ENCODE measurements at regions not wholly inside any gene's neighbourhood (a gene's known extent, or its start where the extent isn't known, plus 50 kb on each side); places are given as distances from the start of the nearest gene placed in this dataset.

DNA sequence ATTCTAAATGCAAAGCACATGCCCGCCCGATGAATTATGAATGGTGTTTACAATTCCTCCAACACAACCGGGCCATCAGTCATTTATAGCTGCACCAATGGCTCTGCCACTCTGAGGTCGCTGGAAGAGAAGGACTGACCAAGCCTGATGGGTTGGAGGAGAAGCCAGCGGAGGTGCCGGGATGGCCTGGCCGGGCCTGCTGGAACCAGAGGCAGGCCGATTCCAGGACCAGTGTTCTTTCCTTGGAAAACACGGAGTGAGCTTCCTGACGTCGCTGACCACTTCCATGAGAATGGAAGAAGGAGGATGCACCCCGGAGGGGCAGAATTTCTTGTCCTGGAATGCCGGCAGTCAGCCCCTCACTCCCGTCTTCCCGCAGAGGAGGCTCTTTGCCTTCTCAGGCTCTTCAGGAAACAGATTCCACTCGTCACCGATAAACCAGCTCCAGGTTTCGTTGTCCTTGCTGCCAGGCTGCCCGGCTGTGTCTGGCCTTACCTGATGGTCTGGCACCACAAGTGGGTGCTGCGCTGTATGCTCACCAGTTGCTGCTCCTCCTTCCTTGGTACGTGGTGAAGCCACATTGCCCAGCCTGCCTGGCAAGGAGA is 358.5 kb upstream of the SFSWAP start:
- Histone ChIP-seq H3K9me3 (ENCODE audit: low read depth, low read length, poor library complexity, severe bottlenecking) (no peaks in the 10 kb centered on the region), H3K27ac (ENCODE audit: low read depth, low read length, poor library complexity, severe bottlenecking) (no peak overlapping the region), H3K36me3 (ENCODE audit: insufficient read depth, low read length, poor library complexity, severe bottlenecking) (no peaks in the 10 kb centered on the region), H3K4me1 (ENCODE audit: insufficient read depth, low read length, poor library complexity, severe bottlenecking) (no peaks in the 10 kb centered on the region), H3K27me3 (replicated peaks; ENCODE audit: insufficient read depth, low read depth, low read length, poor library complexity) (no peaks in the 10 kb centered on the region), H3K4me3 (ENCODE audit: low read depth, low read length, poor library complexity, severe bottlenecking) (no peak overlapping the region)
- ChIA-PET CTCF (interaction anchor here (0.6 kb wide), 1 partner anchor 44 kb away, joined by 7 read pairs; no protein-coding TSS in a partner anchor), POLR2A (ENCODE audit: low non-redundant PET) (no interaction called here)
- BruUV-seq (replicated peaks) = no TSS peak
- intact Hi-C loops (cut with micrococcal nuclease; ENCODE audit: unreplicated experiment) = no loop called here
- no peak for DNase-seq (ENCODE audit: low spot score)
- TF ChIP-seq EZH2 (IDR thresholded peaks at IDR 0.05; ENCODE audit: borderline replicate concordance, low read depth, low read length, poor library complexity, severe bottlenecking) = no peak
- TF ChIP-seq, protein P1, sequence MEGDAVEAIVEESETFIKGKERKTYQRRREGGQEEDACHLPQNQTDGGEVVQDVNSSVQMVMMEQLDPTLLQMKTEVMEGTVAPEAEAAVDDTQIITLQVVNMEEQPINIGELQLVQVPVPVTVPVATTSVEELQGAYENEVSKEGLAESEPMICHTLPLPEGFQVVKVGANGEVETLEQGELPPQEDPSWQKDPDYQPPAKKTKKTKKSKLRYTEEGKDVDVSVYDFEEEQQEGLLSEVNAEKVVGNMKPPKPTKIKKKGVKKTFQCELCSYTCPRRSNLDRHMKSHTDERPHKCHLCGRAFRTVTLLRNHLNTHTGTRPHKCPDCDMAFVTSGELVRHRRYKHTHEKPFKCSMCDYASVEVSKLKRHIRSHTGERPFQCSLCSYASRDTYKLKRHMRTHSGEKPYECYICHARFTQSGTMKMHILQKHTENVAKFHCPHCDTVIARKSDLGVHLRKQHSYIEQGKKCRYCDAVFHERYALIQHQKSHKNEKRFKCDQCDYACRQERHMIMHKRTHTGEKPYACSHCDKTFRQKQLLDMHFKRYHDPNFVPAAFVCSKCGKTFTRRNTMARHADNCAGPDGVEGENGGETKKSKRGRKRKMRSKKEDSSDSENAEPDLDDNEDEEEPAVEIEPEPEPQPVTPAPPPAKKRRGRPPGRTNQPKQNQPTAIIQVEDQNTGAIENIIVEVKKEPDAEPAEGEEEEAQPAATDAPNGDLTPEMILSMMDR (conservative IDR thresholded peaks at IDR 0.05; ENCODE audit: low read depth, low read length) = no peak

DNA sequence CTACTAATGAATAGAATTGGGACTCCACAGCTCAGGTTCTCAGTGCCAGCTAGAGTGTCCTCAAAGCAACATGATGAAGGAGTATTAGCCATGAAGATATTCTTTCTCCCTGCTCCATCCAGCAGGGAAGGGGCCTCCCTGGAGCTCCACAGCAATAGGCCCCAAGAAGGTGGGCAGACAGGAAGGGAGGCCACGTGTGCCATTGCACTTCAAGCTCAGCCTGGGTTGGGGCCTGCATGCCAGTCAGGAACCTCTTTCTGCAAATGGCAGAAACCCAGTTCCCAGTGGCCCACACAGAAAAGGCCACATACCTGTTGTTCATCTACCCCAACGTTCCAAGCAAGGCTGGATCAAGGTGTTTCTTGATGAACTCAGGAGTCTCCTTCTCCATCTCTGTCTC is 357.5 kb upstream of the SFSWAP start:
- TF ChIP-seq, protein P1 (conservative IDR thresholded peaks at IDR 0.05; ENCODE audit: low read depth, low read length) = no peak
- TF ChIP-seq EZH2 (IDR thresholded peaks at IDR 0.05; ENCODE audit: borderline replicate concordance, low read depth, low read length, poor library complexity, severe bottlenecking) = no peak
- no peak overlapping the region for H3K27ac ChIP-seq (ENCODE audit: low read depth, low read length, poor library complexity, severe bottlenecking)
- intact Hi-C loops (cut with micrococcal nuclease; ENCODE audit: unreplicated experiment) = no loop called here
- no peaks in the 10 kb centered on the region for H3K27me3 ChIP-seq (replicated peaks; ENCODE audit: insufficient read depth, low read depth, low read length, poor library complexity)
- H3K4me1 ChIP-seq (ENCODE audit: insufficient read depth, low read length, poor library complexity, severe bottlenecking) = no peaks in the 10 kb centered on the region
- POLR2A ChIA-PET (ENCODE audit: low non-redundant PET) = no interaction called here
- no TSS peak for BruUV-seq (replicated peaks)
- H3K9me3 ChIP-seq (ENCODE audit: low read depth, low read length, poor library complexity, severe bottlenecking) = no peaks in the 10 kb centered on the region
- DNase-seq (ENCODE audit: low spot score) = no peak
- no peak overlapping the region for H3K4me3 ChIP-seq (ENCODE audit: low read depth, low read length, poor library complexity, severe bottlenecking)
- CTCF ChIA-PET = no interaction called here
- no peaks in the 10 kb centered on the region for H3K36me3 ChIP-seq (ENCODE audit: insufficient read depth, low read length, poor library complexity, severe bottlenecking)

DNA sequence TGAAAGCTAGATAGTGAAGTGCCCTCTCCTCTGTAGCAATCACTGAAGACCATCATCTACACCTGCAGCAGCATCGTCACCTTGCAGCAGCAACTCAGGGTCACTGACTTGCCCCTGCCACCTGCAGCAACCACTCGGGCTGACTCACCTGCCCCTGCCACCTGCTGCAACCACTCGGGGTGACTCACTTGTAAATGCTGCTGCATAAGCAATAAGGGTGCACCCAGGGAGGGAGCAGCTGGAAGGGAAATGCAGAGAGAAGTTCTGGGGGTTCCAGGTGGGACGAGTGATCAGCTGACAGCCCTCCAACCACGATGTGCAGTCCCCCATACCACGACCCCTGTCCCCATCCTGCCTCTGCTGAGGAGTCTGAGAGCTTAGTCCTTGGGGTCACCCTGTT is 357.1 kb upstream of the SFSWAP start:
- CTCF ChIA-PET = no interaction called here
- intact Hi-C loops (cut with micrococcal nuclease; ENCODE audit: unreplicated experiment) = no loop called here
- Histone ChIP-seq H3K36me3 (ENCODE audit: insufficient read depth, low read length, poor library complexity, severe bottlenecking) (no peaks in the 10 kb centered on the region), H3K27ac (ENCODE audit: low read depth, low read length, poor library complexity, severe bottlenecking) (no peak overlapping the region), H3K4me3 (ENCODE audit: low read depth, low read length, poor library complexity, severe bottlenecking) (no peak overlapping the region), H3K27me3 (replicated peaks; ENCODE audit: insufficient read depth, low read depth, low read length, poor library complexity) (no peaks in the 10 kb centered on the region), H3K9me3 (ENCODE audit: low read depth, low read length, poor library complexity, severe bottlenecking) (no peaks in the 10 kb centered on the region), H3K4me1 (ENCODE audit: insufficient read depth, low read length, poor library complexity, severe bottlenecking) (no peaks in the 10 kb centered on the region)
- TF ChIP-seq, protein P1 (conservative IDR thresholded peaks at IDR 0.05; ENCODE audit: low read depth, low read length) = no peak
- TF ChIP-seq EZH2 (IDR thresholded peaks at IDR 0.05; ENCODE audit: borderline replicate concordance, low read depth, low read length, poor library complexity, severe bottlenecking) = no peak
- BruUV-seq (replicated peaks) = no TSS peak
- POLR2A ChIA-PET (ENCODE audit: low non-redundant PET) = no interaction called here
- no peak for DNase-seq (ENCODE audit: low spot score)
